Liver (tissue), 7 donors: ENCODE measurements at regions not wholly inside any gene's neighbourhood (a gene's known extent, or its start where the extent isn't known, plus 50 kb on each side); places are given as distances from the start of the nearest gene placed in this dataset.

ENCODE experiments used
- DNase-seq: peaks from one replicate; pipeline ENCODE4 v3.0.0-alpha.2; 2017; ENCODE audit warnings: low spot score
- H3K27ac ChIP-seq, 2 donors: one replicate each; pipeline ENCODE4 v1.7.0; 2013; ENCODE audit warnings: inconsistent platforms in 2 of 2, low read length in 2 of 2, control low read depth in 1 of 2, low read depth in 1 of 2, mild to moderate bottlenecking in 1 of 2
- H3K27me3 ChIP-seq, 4 donors: one replicate each; pipeline versions ENCODE4 v1.6.1 to v1.7.0; 2013; ENCODE audit warnings: low read length in 3 of 4, inconsistent platforms in 1 of 4, mild to moderate bottlenecking in 1 of 4, moderate library complexity in 1 of 4; ENCODE audit not compliant: control insufficient read depth in 4 of 4, insufficient read depth in 4 of 4
- H3K36me3 ChIP-seq, 4 donors: one replicate each; pipeline versions ENCODE4 v1.6.1 to v1.7.0; 2013; ENCODE audit warnings: low read length in 3 of 4, mild to moderate bottlenecking in 3 of 4, low read depth in 1 of 4, moderate library complexity in 1 of 4; ENCODE audit not compliant: control insufficient read depth in 4 of 4, insufficient read depth in 3 of 4
- H3K4me1 ChIP-seq, 4 donors: one replicate each; pipeline versions ENCODE4 v1.6.1 to v1.7.0; 2013; ENCODE audit warnings: low read length in 3 of 4, mild to moderate bottlenecking in 3 of 4, moderate library complexity in 1 of 4; ENCODE audit not compliant: control insufficient read depth in 4 of 4, insufficient read depth in 4 of 4
- H3K4me3 ChIP-seq, 3 donors: one replicate each; pipeline versions ENCODE4 v1.6.1 to v1.7.0; 2013; ENCODE audit warnings: low read length in 3 of 3, control low read depth in 1 of 3, low read depth in 1 of 3, mild to moderate bottlenecking in 1 of 3
- H3K9ac ChIP-seq, 2 donors: one replicate each; pipeline ENCODE4 v1.7.0; 2013; ENCODE audit warnings: low read length in 2 of 2, mild to moderate bottlenecking in 2 of 2, moderate library complexity in 2 of 2, control low read depth in 1 of 2, low read depth in 1 of 2
- H3K9me3 ChIP-seq, 4 donors: one replicate each; pipeline versions ENCODE4 v1.6.1 to v1.7.0; 2013; ENCODE audit warnings: low read length in 3 of 4; ENCODE audit not compliant: control insufficient read depth in 4 of 4
- EGR1 ChIP-seq, 2 donors: IDR thresholded peaks; 2 replicates each; pipeline ENCODE4 v1.6.1; 2016 to 2018; ENCODE audit warnings: antibody characterized with exemption in 2 of 2, low read depth in 2 of 2
- FOXA1 ChIP-seq: IDR thresholded peaks from 2 replicates; pipeline ENCODE4 v1.6.1; 2016; ENCODE audit warnings: antibody characterized with exemption
- GABPA ChIP-seq, 2 donors: IDR thresholded peaks in 1 of 2; conservative IDR thresholded peaks in 1 of 2; 2 replicates each; pipeline ENCODE4 v1.6.1; 2016; ENCODE audit warnings: antibody characterized with exemption in 2 of 2, mild to moderate bottlenecking in 1 of 2, moderate library complexity in 1 of 2
- HNF4A ChIP-seq, 2 donors: conservative IDR thresholded peaks; 2 replicates each; pipeline ENCODE4 v1.6.1; 2016; ENCODE audit warnings: antibody characterized with exemption in 2 of 2, mild to moderate bottlenecking in 2 of 2
- HNF4G ChIP-seq: IDR thresholded peaks from 2 replicates; pipeline ENCODE4 v1.6.1; 2016; ENCODE audit warnings: antibody characterized with exemption
- JUND ChIP-seq, 2 donors: IDR thresholded peaks; 2 replicates each; pipeline ENCODE4 v1.6.1; 2016; ENCODE audit warnings: antibody characterized with exemption in 2 of 2
- NR2F2 ChIP-seq: IDR thresholded peaks from 2 replicates; pipeline ENCODE4 v1.6.1; 2016; ENCODE audit warnings: antibody characterized with exemption
- REST ChIP-seq: IDR thresholded peaks from 2 replicates; pipeline ENCODE4 v1.6.1; 2016; ENCODE audit warnings: antibody characterized with exemption, mild to moderate bottlenecking
- RXRA ChIP-seq, 2 donors: IDR thresholded peaks; 2 replicates each; pipeline ENCODE4 v1.6.1; 2017 to 2018; ENCODE audit warnings: antibody characterized with exemption in 2 of 2, mild to moderate bottlenecking in 1 of 2
- SP1 ChIP-seq: IDR thresholded peaks from 2 replicates; pipeline ENCODE4 v1.6.1; 2018; ENCODE audit warnings: antibody characterized with exemption, mild to moderate bottlenecking
- YY1 ChIP-seq: IDR thresholded peaks from 2 replicates; pipeline ENCODE4 v1.6.1; 2016; ENCODE audit warnings: antibody characterized with exemption, mild to moderate bottlenecking
- WGBS: extraction: QIAGEN DNeasy Blood & Tissue Kit; methylation state at CpG from one replicate; pipeline ENCODE4 v1.1.7; 2013; 5-methylcytosine and 5-hydroxymethylcytosine counted together
- TF ChIP-seq, protein P1 (sequence below): IDR thresholded peaks from 2 replicates; pipeline ENCODE4 v1.6.1; 2016; ENCODE audit warnings: antibody characterized with exemption
- donor health status: healthy.
- donor health status: healthy.
- donor health status: healthy.
- donor health status: healthy.

- WGBS, result 95% methylated on average over 2 of the region's 2 CpGs
- H3K27ac ChIP-seq, result no peak overlapping the region
- DNase-seq, result no peak
- no peak overlapping the region for H3K9ac ChIP-seq
- H3K9me3 ChIP-seq, result no peaks in the 10 kb centered on the region
- H3K4me3 ChIP-seq, result no peak overlapping the region
- no peaks in the 10 kb centered on the region for H3K27me3 ChIP-seq
- H3K36me3 ChIP-seq, result no peaks in the 10 kb centered on the region
- no peaks in the 10 kb centered on the region for H3K4me1 ChIP-seq
- TF ChIP-seq EGR1 (IDR thresholded peaks at IDR 0.05; ENCODE audit: low read depth in 2 of 2) (no peak), GABPA (IDR thresholded peaks at IDR 0.05 in 1 of 2, conservative IDR thresholded peaks at IDR 0.05 in 1 of 2) (no peak), HNF4G (no peak), REST (no peak), HNF4A (conservative IDR thresholded peaks at IDR 0.05) (no peak), YY1 (no peak), NR2F2 (no peak), RXRA (IDR thresholded peaks at IDR 0.05) (no peak), FOXA1 (no peak)
These were observed 894.4 kb upstream of the B3GALT2 start for GRCh38 chr1:194080826-194081225.

DNA sequence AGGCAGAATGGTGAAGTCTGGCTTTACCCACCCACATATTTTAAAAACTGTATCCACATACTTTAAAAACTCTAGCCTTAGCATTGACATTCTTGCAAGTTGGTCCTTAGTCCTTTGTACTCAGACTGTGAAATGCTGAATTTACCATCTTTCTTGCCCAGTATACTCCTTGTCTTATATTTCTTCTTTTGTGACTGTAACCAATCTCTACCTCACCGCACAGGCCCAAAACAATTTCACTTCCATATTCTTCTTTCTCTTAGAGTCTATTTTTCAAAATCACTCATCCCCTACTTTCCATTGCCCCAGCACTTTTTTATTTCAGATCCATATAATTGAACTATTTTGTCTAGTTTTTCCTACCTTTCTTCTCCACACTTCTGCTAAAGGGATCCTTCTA, 892.4 kb upstream of the B3GALT2 start:
- no peak for DNase-seq
- 97% methylated on average over 1 of the region's 1 CpG for WGBS
- Histone ChIP-seq H3K4me1 (no peaks in the 10 kb centered on the region), H3K9me3 (no peaks in the 10 kb centered on the region), H3K27ac (no peak overlapping the region), H3K27me3 (no peaks in the 10 kb centered on the region), H3K4me3 (no peak overlapping the region), H3K9ac (no peak overlapping the region), H3K36me3 (no peaks in the 10 kb centered on the region)
- TF ChIP-seq JUND (IDR thresholded peaks at IDR 0.05) (no peak), HNF4A (conservative IDR thresholded peaks at IDR 0.05) (no peak), SP1 (no peak), RXRA (IDR thresholded peaks at IDR 0.05) (no peak), REST (no peak), HNF4G (no peak)
- TF ChIP-seq, protein P1, sequence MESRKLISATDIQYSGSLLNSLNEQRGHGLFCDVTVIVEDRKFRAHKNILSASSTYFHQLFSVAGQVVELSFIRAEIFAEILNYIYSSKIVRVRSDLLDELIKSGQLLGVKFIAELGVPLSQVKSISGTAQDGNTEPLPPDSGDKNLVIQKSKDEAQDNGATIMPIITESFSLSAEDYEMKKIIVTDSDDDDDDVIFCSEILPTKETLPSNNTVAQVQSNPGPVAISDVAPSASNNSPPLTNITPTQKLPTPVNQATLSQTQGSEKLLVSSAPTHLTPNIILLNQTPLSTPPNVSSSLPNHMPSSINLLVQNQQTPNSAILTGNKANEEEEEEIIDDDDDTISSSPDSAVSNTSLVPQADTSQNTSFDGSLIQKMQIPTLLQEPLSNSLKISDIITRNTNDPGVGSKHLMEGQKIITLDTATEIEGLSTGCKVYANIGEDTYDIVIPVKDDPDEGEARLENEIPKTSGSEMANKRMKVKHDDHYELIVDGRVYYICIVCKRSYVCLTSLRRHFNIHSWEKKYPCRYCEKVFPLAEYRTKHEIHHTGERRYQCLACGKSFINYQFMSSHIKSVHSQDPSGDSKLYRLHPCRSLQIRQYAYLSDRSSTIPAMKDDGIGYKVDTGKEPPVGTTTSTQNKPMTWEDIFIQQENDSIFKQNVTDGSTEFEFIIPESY, result no peak
